ENCODE measurements at regions not wholly inside any gene's neighbourhood (a gene's known extent, or its start where the extent isn't known, plus 50 kb on each side); places are given as distances from the start of the nearest gene placed in this dataset.
"Not testable (repeated sequence)": the region's sequence is repeated elsewhere in the genome, so short reads cannot be mapped to it uniquely, and the experiment has no call there.

- Histone ChIP-seq H3K4me3 (ENCODE audit: low read depth, low read length) (no peak overlapping the region), H3K27me3 (ENCODE audit: control insufficient read depth, insufficient read depth, low read length) (no peaks in the 10 kb centered on the region), H3K36me3 (ENCODE audit: control insufficient read depth, insufficient read depth, low read length) (no peaks in the 10 kb centered on the region)
- DNase-seq (ENCODE audit: low read depth), result no peak
- TF ChIP-seq CTCF (IDR thresholded peaks at IDR 0.05; ENCODE audit: insufficient read depth, low read length, poor library complexity, severe bottlenecking), result no peak
Observed at GRCh38 chr12:47340411-47341015, 260.8 kb upstream of the AMIGO2 start.

GRCh38 chr12:47337581-47337980 lies 257.8 kb upstream of the AMIGO2 start:
- no peak for DNase-seq (ENCODE audit: low read depth)
- no peaks in the 10 kb centered on the region for H3K36me3 ChIP-seq (ENCODE audit: control insufficient read depth, insufficient read depth, low read length)
- no peak overlapping the region for H3K4me3 ChIP-seq (ENCODE audit: low read depth, low read length)
- no peak for TF ChIP-seq CTCF (IDR thresholded peaks at IDR 0.05; ENCODE audit: insufficient read depth, low read length, poor library complexity, severe bottlenecking)
- H3K27me3 ChIP-seq (ENCODE audit: control insufficient read depth, insufficient read depth, low read length), result no peaks in the 10 kb centered on the region

- H3K4me3 ChIP-seq (ENCODE audit: low read depth, low read length); H3K27me3 ChIP-seq (ENCODE audit: control insufficient read depth, insufficient read depth, low read length); DNase-seq (ENCODE audit: low read depth); H3K36me3 ChIP-seq (ENCODE audit: control insufficient read depth, insufficient read depth, low read length): not testable (repeated sequence)
Observed at GRCh38 chr12:47333271-47333858, 253.6 kb upstream of the AMIGO2 start.

GRCh38 chr12:47328831-47329545 lies 249.2 kb upstream of the AMIGO2 start:
- DNase-seq (ENCODE audit: low read depth), result no peak
- H3K4me3 ChIP-seq (ENCODE audit: low read depth, low read length), result no peak overlapping the region
- no peak for TF ChIP-seq CTCF (IDR thresholded peaks at IDR 0.05; ENCODE audit: insufficient read depth, low read length, poor library complexity, severe bottlenecking)
- no peaks in the 10 kb centered on the region for H3K27me3 ChIP-seq (ENCODE audit: control insufficient read depth, insufficient read depth, low read length)
- no peaks in the 10 kb centered on the region for H3K36me3 ChIP-seq (ENCODE audit: control insufficient read depth, insufficient read depth, low read length)

- DNase-seq (ENCODE audit: low read depth), result no peak
- no peaks in the 10 kb centered on the region for H3K27me3 ChIP-seq (ENCODE audit: control insufficient read depth, insufficient read depth, low read length)
- no peaks in the 10 kb centered on the region for H3K36me3 ChIP-seq (ENCODE audit: control insufficient read depth, insufficient read depth, low read length)
- TF ChIP-seq CTCF (IDR thresholded peaks at IDR 0.05; ENCODE audit: insufficient read depth, low read length, poor library complexity, severe bottlenecking), result no peak
- no peak overlapping the region for H3K4me3 ChIP-seq (ENCODE audit: low read depth, low read length)
Observed at GRCh38 chr12:47326190-47326589, 246.4 kb upstream of the AMIGO2 start.

- DNase-seq (ENCODE audit: low read depth), result no peak
- no peak for TF ChIP-seq CTCF (IDR thresholded peaks at IDR 0.05; ENCODE audit: insufficient read depth, low read length, poor library complexity, severe bottlenecking)
- no peaks in the 10 kb centered on the region for H3K36me3 ChIP-seq (ENCODE audit: control insufficient read depth, insufficient read depth, low read length)
- no peak overlapping the region for H3K4me3 ChIP-seq (ENCODE audit: low read depth, low read length)
- H3K27me3 ChIP-seq (ENCODE audit: control insufficient read depth, insufficient read depth, low read length), result no peaks in the 10 kb centered on the region
Observed at GRCh38 chr12:47323802-47324201, 244.0 kb upstream of the AMIGO2 start.
